ENCODE measurements at regions not wholly inside any gene's neighbourhood (a gene's known extent, or its start where the extent isn't known, plus 50 kb on each side); places are given as distances from the start of the nearest gene placed in this dataset.

DNA sequence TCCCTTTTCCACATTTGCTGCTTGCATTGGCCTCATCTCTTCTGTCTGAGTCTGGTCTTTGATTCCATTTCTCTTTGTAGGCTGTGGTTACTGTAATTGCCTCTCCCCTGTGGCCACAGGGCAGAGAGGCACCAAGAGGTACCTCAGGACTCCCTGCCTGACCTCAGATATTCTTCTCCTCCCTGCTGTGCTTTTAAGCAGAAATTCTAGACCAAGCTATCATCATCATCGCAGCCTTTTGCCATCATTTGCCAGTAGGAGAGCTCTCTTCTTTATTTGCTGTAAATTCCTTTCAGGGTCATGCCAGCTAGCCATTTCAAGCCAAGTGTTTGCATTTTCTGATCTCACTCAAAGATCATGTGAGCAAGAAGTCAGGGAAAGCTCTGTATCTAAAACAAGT, 369.6 kb downstream of the ICE1 start:
- TF ChIP-seq CTCF (IDR thresholded peaks at IDR 0.05) (no peak), POLR2A (IDR thresholded peaks at IDR 0.05) (no peak)

Measured in adrenal gland (tissue), 5 donors.